ENCODE measurements at regions not wholly inside any gene's neighbourhood (a gene's known extent, or its start where the extent isn't known, plus 50 kb on each side); places are given as distances from the start of the nearest gene placed in this dataset.
"Not testable (repeated sequence)": the region's sequence is repeated elsewhere in the genome, so short reads cannot be mapped to it uniquely, and the experiment has no call there.

GRCh38 chr20:51271931-51272330 is 249.0 kb upstream of the KCNG1 start:
- ChIA-PET POLR2A (no interaction called here), CTCF (interaction anchor here (1.4 kb wide), 1 partner anchor 12 kb away, joined by 3 read pairs; no protein-coding TSS in a partner anchor)
- DNase-seq (ENCODE audit: low read depth, low spot score) = no peak
- TF ChIP-seq CTCF (IDR thresholded peaks at IDR 0.05; ENCODE audit: insufficient read depth, low read length, missing control alignments) = no peak
- no peak overlapping the region for H3K4me3 ChIP-seq (ENCODE audit: low read depth, low read length)

GRCh38 chr20:51271289-51271688 is 248.4 kb upstream of the KCNG1 start:
- DNase-seq (ENCODE audit: low read depth, low spot score); CTCF ChIA-PET; POLR2A ChIA-PET; H3K4me3 ChIP-seq (ENCODE audit: low read depth, low read length): not testable (repeated sequence)

- POLR2A ChIA-PET = no interaction called here
- CTCF ChIA-PET = interaction anchor here (1.1 to 2.1 kb wide), 2 partner anchors 10 to 36 kb away, joined by 3 to 8 read pairs; no protein-coding TSS in a partner anchor
- H3K4me3 ChIP-seq (ENCODE audit: low read depth, low read length) = no peak overlapping the region
- no peak for TF ChIP-seq CTCF (IDR thresholded peaks at IDR 0.05; ENCODE audit: insufficient read depth, low read length, missing control alignments)
- no peak for DNase-seq (ENCODE audit: low read depth, low spot score)
Observed at GRCh38 chr20:51269671-51270070, 246.8 kb upstream of the KCNG1 start.

GRCh38 chr20:51267679-51268078 is 244.8 kb upstream of the KCNG1 start:
- POLR2A ChIA-PET = no interaction called here
- no peak for TF ChIP-seq CTCF (IDR thresholded peaks at IDR 0.05; ENCODE audit: insufficient read depth, low read length, missing control alignments)
- CTCF ChIA-PET = no interaction called here
- H3K4me3 ChIP-seq (ENCODE audit: low read depth, low read length) = no peak overlapping the region
- DNase-seq (ENCODE audit: low read depth, low spot score) = no peak

GRCh38 chr20:51266353-51266752 is 243.4 kb upstream of the KCNG1 start:
- no peak for DNase-seq (ENCODE audit: low read depth, low spot score)
- ChIA-PET CTCF (interaction anchor here (0.8 to 1.3 kb wide), 2 partner anchors 41 to 274 kb away, joined by 3 read pairs; no protein-coding TSS in a partner anchor), POLR2A (no interaction called here)
- no peak overlapping the region for H3K4me3 ChIP-seq (ENCODE audit: low read depth, low read length)
- no peak for TF ChIP-seq CTCF (IDR thresholded peaks at IDR 0.05; ENCODE audit: insufficient read depth, low read length, missing control alignments)

GRCh38 chr20:51265361-51265760 is 242.5 kb upstream of the KCNG1 start:
- H3K4me3 ChIP-seq (ENCODE audit: low read depth, low read length) = no peak overlapping the region
- CTCF ChIA-PET = interaction anchor here (0.6 to 1.2 kb wide), 3 partner anchors 13 to 273 kb away, joined by 3 read pairs; no protein-coding TSS in a partner anchor
- no peak for DNase-seq (ENCODE audit: low read depth, low spot score)
- no peak for TF ChIP-seq CTCF (IDR thresholded peaks at IDR 0.05; ENCODE audit: insufficient read depth, low read length, missing control alignments)
- POLR2A ChIA-PET = no interaction called here

GRCh38 chr20:51262240-51262639 is 239.3 kb upstream of the KCNG1 start:
- ChIA-PET CTCF (interaction anchor here (1.0 to 3.3 kb wide), 2 partner anchors 44 to 269 kb away, joined by 3 to 11 read pairs; no protein-coding TSS in a partner anchor), POLR2A (no interaction called here)
- no peak overlapping the region for H3K4me3 ChIP-seq (ENCODE audit: low read depth, low read length)
- no peak for DNase-seq (ENCODE audit: low read depth, low spot score)
- TF ChIP-seq CTCF (IDR thresholded peaks at IDR 0.05; ENCODE audit: insufficient read depth, low read length, missing control alignments) = no peak

All from AG04449 (cell line).